Mesendoderm (in vitro differentiated cells): ENCODE measurements at regions not wholly inside any gene's neighbourhood (a gene's known extent, or its start where the extent isn't known, plus 50 kb on each side); places are given as distances from the start of the nearest gene placed in this dataset.

Experiments
- DNase-seq: peaks from one replicate; pipeline ENCODE4 v3.0.0; 2013
- H2AK5ac ChIP-seq: 2 replicates; pipeline ENCODE4 v1.6.1; 2013; ENCODE audit warnings: low read length, inconsistent platforms
- H2BK120ac ChIP-seq: 2 replicates; pipeline ENCODE4 v1.6.1; 2013; ENCODE audit warnings: low read depth, mild to moderate bottlenecking, low read length, moderate library complexity, mixed read lengths
- H2BK15ac ChIP-seq: replicated peaks from 2 replicates; pipeline ENCODE4 v1.6.1; 2013; ENCODE audit warnings: low read depth, mild to moderate bottlenecking, moderate library complexity
- H2BK5ac ChIP-seq: 2 replicates; pipeline ENCODE4 v1.6.1; 2013; ENCODE audit warnings: low read length, inconsistent platforms
- H3K18ac ChIP-seq: 2 replicates; pipeline ENCODE4 v1.6.1; 2013; ENCODE audit warnings: mild to moderate bottlenecking, low read length, mixed read lengths
- H3K23ac ChIP-seq: one replicate; pipeline ENCODE4 v1.6.1; 2013; ENCODE audit warnings: low read length
- H3K27ac ChIP-seq: 2 replicates; pipeline ENCODE4 v1.5.1; 2013; ENCODE audit warnings: low read depth, mild to moderate bottlenecking, inconsistent platforms, low read length, moderate library complexity
- H3K27me3 ChIP-seq: 2 replicates; pipeline ENCODE4 v1.6.1; 2013; ENCODE audit warnings: low read length, control low read depth, mild to moderate bottlenecking, inconsistent platforms; ENCODE audit not compliant: insufficient read depth, poor library complexity
- H3K36me3 ChIP-seq: 2 replicates; pipeline ENCODE4 v1.6.1; 2013; ENCODE audit warnings: low read length, inconsistent platforms; ENCODE audit not compliant: control insufficient read depth, insufficient read depth
- H3K4ac ChIP-seq: one replicate; pipeline ENCODE4 v1.6.1; 2013; ENCODE audit warnings: low read depth, mild to moderate bottlenecking, low read length, moderate library complexity
- H3K4me1 ChIP-seq: 2 replicates; pipeline ENCODE4 v1.6.1; 2013; ENCODE audit warnings: low read depth, low read length, inconsistent platforms; ENCODE audit not compliant: control insufficient read depth
- H3K4me2 ChIP-seq: 2 replicates; pipeline ENCODE4 v1.6.1; 2013; ENCODE audit warnings: low read length
- H3K4me3 ChIP-seq: 2 replicates; pipeline ENCODE4 v1.5.1; 2013; ENCODE audit warnings: mild to moderate bottlenecking, low read length
- H3K56ac ChIP-seq: one replicate; pipeline ENCODE4 v1.6.1; 2013; ENCODE audit warnings: low read length
- H3K79me1 ChIP-seq: 2 replicates; pipeline ENCODE4 v1.6.1; 2013; ENCODE audit warnings: low read length, inconsistent platforms
- H3K79me2 ChIP-seq: 2 replicates; pipeline ENCODE4 v1.6.1; 2013; ENCODE audit warnings: mild to moderate bottlenecking, low read length; ENCODE audit not compliant: control insufficient read depth, insufficient read depth
- H3K9ac ChIP-seq: 2 replicates; pipeline ENCODE4 v1.6.1; 2013; ENCODE audit warnings: low read length, inconsistent platforms
- H4K5ac ChIP-seq: one replicate; pipeline ENCODE4 v1.6.1; 2013; ENCODE audit warnings: low read length
- H4K8ac ChIP-seq: one replicate; pipeline ENCODE4 v1.6.1; 2013; ENCODE audit warnings: low read depth, mild to moderate bottlenecking, control low read depth, low read length, moderate library complexity
- WGBS: extraction: QIAGEN DNeasy Blood & Tissue Kit; methylation state at CpG from one replicate; pipeline ENCODE4 v1.1.7; 2013; ENCODE audit warnings: low lambda C conversion rate, missing lambda C conversion rate; ENCODE audit not compliant: insufficient coverage; ENCODE audit errors: extremely low coverage; 5-methylcytosine and 5-hydroxymethylcytosine counted together

DNA sequence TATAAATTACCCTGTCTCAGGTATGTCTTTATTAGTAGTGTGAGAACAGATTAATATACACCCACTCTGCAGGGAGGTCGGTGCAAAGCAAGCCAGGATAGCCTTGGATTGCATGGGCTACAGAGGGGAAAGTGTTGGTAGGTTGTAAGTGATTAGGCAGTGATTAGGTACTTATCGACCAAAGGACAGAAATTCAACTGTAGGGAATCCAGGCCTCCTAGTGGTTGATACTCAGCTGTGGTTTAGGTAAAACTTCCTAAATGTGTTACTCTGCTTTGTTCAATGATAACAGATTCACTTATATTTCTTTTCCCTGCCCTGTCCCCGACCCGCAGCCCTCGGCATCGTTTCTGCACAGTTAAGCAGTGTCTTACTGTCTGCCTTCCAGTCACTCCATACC lies 444.0 kb downstream of the FIGN start:
- no peak overlapping the region for H3K4me3 ChIP-seq
- H3K4me2 ChIP-seq, result no peak overlapping the region
- peak; percentile 15 for DNase-seq
- WGBS, result no CpG with 5 or more reads among the region's 6 CpGs
- H3K36me3 ChIP-seq, result no peaks in the 10 kb centered on the region
- H3K27ac ChIP-seq, result no peak overlapping the region
- no peak overlapping the region for H4K5ac ChIP-seq
- no peaks in the 10 kb centered on the region for H3K27me3 ChIP-seq
- no peak overlapping the region for H3K18ac ChIP-seq
- no peak overlapping the region for H3K9ac ChIP-seq
- no peak overlapping the region for H4K8ac ChIP-seq
- no peak overlapping the region for H3K23ac ChIP-seq
- H3K4me1 ChIP-seq, result no peaks in the 10 kb centered on the region
- no peak overlapping the region for H2BK15ac ChIP-seq
- no peak overlapping the region for H2AK5ac ChIP-seq
- H2BK120ac ChIP-seq, result no peak overlapping the region
- no peak overlapping the region for H3K4ac ChIP-seq
- H3K79me2 ChIP-seq, result no peaks in the 10 kb centered on the region
- no peak overlapping the region for H3K56ac ChIP-seq
- no peak overlapping the region for H2BK5ac ChIP-seq
- no peaks in the 10 kb centered on the region for H3K79me1 ChIP-seq

DNA sequence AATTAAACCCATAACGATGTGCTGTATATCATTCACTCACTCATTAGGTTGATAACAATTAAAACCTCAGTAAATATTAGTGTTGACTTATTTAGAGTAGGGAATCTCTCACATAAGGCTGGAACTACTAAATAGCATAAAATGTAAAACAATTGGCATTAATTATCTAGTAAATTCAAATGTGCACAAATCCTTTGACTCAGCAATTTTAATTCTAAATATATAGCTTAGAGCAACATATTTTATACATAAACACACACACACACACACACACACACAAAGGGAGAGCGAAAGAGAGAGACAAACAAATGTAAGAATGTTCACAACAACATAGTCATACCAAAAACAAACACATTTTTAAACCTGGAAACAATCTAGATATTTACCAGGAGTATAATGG lies 443.1 kb upstream of the KCNH7 start:
- H3K79me1 ChIP-seq, result no peaks in the 10 kb centered on the region
- no peak for DNase-seq
- no peak overlapping the region for H4K8ac ChIP-seq
- no CpG with 5 or more reads among the region's 2 CpGs for WGBS
- H3K4me1 ChIP-seq, result no peaks in the 10 kb centered on the region
- no peak overlapping the region for H3K18ac ChIP-seq
- H3K4me2 ChIP-seq, result no peak overlapping the region
- H2AK5ac ChIP-seq, result no peak overlapping the region
- H3K36me3 ChIP-seq, result no peaks in the 10 kb centered on the region
- no peaks in the 10 kb centered on the region for H3K79me2 ChIP-seq
- no peak overlapping the region for H2BK15ac ChIP-seq
- H3K27me3 ChIP-seq, result no peaks in the 10 kb centered on the region
- no peak overlapping the region for H3K4ac ChIP-seq
- H3K27ac ChIP-seq, result no peak overlapping the region
- no peak overlapping the region for H3K9ac ChIP-seq
- no peak overlapping the region for H3K23ac ChIP-seq
- H2BK5ac ChIP-seq, result no peak overlapping the region
- H2BK120ac ChIP-seq, result no peak overlapping the region
- H3K4me3 ChIP-seq, result no peak overlapping the region
- no peak overlapping the region for H3K56ac ChIP-seq
- H4K5ac ChIP-seq, result no peak overlapping the region

DNA sequence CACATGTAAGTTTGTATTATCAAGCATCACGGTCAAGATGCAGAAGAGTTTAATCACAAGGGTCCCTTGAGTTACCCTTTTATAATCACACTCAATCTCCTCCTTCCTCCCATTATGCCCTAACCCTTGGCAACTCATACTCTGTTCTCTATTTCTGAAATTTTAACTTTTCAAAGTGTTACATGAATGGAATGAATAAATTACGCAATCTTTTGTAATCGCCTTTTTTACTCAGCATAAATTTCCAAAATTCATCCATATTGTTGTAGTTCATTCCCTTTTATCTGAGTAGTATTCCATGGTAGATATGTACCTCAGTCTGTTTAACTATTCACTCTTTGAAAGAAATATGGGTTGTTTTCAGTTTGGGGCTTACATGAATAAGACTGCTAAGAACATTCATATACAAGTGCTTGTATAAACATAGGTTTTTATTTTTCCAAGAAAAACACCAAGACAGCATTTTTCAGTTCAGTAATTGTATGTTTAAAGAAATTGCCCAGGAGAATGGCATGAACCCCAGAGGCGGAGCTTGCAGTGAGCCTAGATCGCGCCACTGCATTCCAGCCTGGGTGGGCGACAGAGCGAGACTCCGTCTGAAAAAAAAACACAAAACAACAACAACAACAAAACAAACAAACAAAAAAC lies 430.9 kb upstream of the KCNH7 start:
- no peak overlapping the region for H3K18ac ChIP-seq
- H3K9ac ChIP-seq, result no peak overlapping the region
- H3K4me2 ChIP-seq, result no peak overlapping the region
- no peak overlapping the region for H3K4me3 ChIP-seq
- no peaks in the 10 kb centered on the region for H3K4me1 ChIP-seq
- no peak overlapping the region for H4K5ac ChIP-seq
- no CpG with 5 or more reads among the region's 9 CpGs for WGBS
- H2BK120ac ChIP-seq, result no peak overlapping the region
- H3K79me1 ChIP-seq, result no peaks in the 10 kb centered on the region
- H3K4ac ChIP-seq, result no peak overlapping the region
- no peaks in the 10 kb centered on the region for H3K36me3 ChIP-seq
- no peak overlapping the region for H4K8ac ChIP-seq
- no peak overlapping the region for H3K56ac ChIP-seq
- no peaks in the 10 kb centered on the region for H3K27me3 ChIP-seq
- H2BK15ac ChIP-seq, result no peak overlapping the region
- H2AK5ac ChIP-seq, result no peak overlapping the region
- no peak overlapping the region for H2BK5ac ChIP-seq
- H3K23ac ChIP-seq, result no peak overlapping the region
- no peaks in the 10 kb centered on the region for H3K79me2 ChIP-seq
- no peak for DNase-seq
- H3K27ac ChIP-seq, result no peak overlapping the region

DNA sequence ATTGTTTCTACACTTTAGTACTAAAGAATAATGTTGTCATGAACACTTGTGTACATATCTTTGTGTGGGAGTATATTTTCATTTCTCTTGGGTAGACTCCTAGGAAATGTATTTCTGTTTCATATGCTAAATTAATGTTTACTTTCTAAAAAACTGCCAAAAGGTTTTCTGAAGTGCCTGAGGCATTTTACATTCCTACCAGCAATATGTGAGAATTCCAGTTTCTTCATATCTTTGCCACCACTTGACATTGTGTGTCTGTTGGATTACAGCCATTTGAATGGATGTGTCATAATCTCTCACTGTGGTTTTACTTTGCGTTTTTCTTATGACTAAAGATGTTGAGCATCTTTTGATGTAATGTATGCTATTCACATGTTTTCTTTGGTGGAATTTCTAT lies 428.2 kb upstream of the KCNH7 start:
- Histone ChIP-seq H3K23ac (no peak overlapping the region), H3K9ac (no peak overlapping the region), H3K27ac (no peak overlapping the region), H4K8ac (no peak overlapping the region), H2AK5ac (no peak overlapping the region), H2BK15ac (no peak overlapping the region), H3K4me3 (no peak overlapping the region), H3K18ac (no peak overlapping the region), H3K56ac (no peak overlapping the region), H2BK120ac (no peak overlapping the region), H3K4me2 (no peak overlapping the region), H3K4ac (no peak overlapping the region), H3K79me2 (no peaks in the 10 kb centered on the region), H3K36me3 (no peaks in the 10 kb centered on the region), H3K4me1 (no peaks in the 10 kb centered on the region), H2BK5ac (no peak overlapping the region), H4K5ac (no peak overlapping the region), H3K27me3 (no peaks in the 10 kb centered on the region), H3K79me1 (no peaks in the 10 kb centered on the region)
- WGBS, result no CpG with 5 or more reads among the region's 1 CpG
- no peak for DNase-seq

DNA sequence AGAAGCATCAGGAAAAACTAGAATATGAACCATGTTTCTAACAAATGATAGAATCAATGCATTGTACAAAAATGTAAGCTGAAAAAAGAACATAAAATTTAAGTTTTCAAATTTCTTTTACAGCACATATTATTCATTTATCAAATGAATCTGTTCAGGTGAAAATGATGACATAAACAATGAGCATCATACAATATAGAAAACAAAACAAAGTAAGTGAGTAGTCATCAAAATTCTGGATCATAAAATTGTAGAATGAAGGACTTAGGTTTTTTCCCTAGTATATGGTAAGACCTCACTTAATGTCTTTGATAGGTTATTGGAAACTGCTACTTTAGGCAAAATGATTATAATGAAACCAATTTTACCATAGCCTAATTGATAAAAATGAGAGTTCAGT lies 427.0 kb upstream of the KCNH7 start:
- Histone ChIP-seq H3K56ac (no peak overlapping the region), H3K27ac (no peak overlapping the region), H4K8ac (no peak overlapping the region), H3K36me3 (no peaks in the 10 kb centered on the region), H3K79me2 (no peaks in the 10 kb centered on the region), H3K4ac (no peak overlapping the region), H2AK5ac (no peak overlapping the region), H3K9ac (no peak overlapping the region), H2BK15ac (no peak overlapping the region), H3K27me3 (no peaks in the 10 kb centered on the region), H3K18ac (no peak overlapping the region), H3K4me2 (no peak overlapping the region), H2BK5ac (no peak overlapping the region), H4K5ac (no peak overlapping the region), H2BK120ac (no peak overlapping the region), H3K79me1 (no peaks in the 10 kb centered on the region), H3K4me3 (no peak overlapping the region), H3K23ac (no peak overlapping the region), H3K4me1 (no peaks in the 10 kb centered on the region)
- DNase-seq, result no peak

DNA sequence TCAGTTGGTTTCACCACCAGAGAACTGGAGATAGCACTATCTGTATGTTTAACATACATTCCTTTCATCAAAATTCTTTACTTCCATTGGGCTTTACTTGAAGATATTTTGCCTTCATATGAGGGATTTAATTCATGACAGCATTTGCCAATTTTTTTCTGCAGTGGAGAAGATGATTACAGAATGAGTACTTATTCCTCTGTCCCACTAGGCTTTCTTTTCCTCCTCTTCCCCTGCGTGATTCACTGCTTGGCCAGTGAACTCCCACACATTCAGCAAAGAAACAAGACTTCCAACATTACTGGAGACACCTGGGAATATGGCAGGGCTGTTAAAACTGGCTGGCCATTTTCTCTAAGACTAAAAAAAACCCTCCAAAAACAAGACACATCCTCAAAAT lies 425.8 kb upstream of the KCNH7 start:
- Histone ChIP-seq H3K9ac (no peak overlapping the region), H4K8ac (no peak overlapping the region), H3K4me3 (no peak overlapping the region), H4K5ac (no peak overlapping the region), H2BK15ac (no peak overlapping the region), H3K27me3 (no peaks in the 10 kb centered on the region), H3K79me2 (no peaks in the 10 kb centered on the region), H3K18ac (no peak overlapping the region), H3K36me3 (no peaks in the 10 kb centered on the region), H2BK5ac (no peak overlapping the region), H3K27ac (no peak overlapping the region), H2BK120ac (no peak overlapping the region), H3K79me1 (no peaks in the 10 kb centered on the region), H3K4me2 (no peak overlapping the region), H3K56ac (no peak overlapping the region), H2AK5ac (no peak overlapping the region), H3K23ac (no peak overlapping the region), H3K4me1 (no peaks in the 10 kb centered on the region), H3K4ac (no peak overlapping the region)
- WGBS, result no CpG with 5 or more reads among the region's 1 CpG
- no peak for DNase-seq
